K562 (cell line): ENCODE measurements at regions not wholly inside any gene's neighbourhood (a gene's known extent, or its start where the extent isn't known, plus 50 kb on each side); places are given as distances from the start of the nearest gene placed in this dataset.

Source experiments
- ATAC-seq: fragments of 200-7000 bp; cut with Tn5 transposase; 3 replicates; pipeline ENCODE4 v1.9.1; 2020; ENCODE audit warnings: moderate library complexity
- BruUV-seq: library from RNA; stranded (reverse); fragments of 400-500 nt; replicated peaks from 2 replicates; lab custom pipeline; 2021; lab: Mats Ljungman, UMichigan
- CTCF ChIA-PET: fragments of 300-600 bp; formaldehyde crosslinking; extraction: SDS; loops from one replicate; lab custom pipeline; 2021; ENCODE audit warnings: low intra/inter-chr PET ratio; lab: Yijun Ruan, JAX
- POLR2A ChIA-PET: fragments of 300-600, 350-650 bp; sonication (Branson Sonifier 250); formaldehyde crosslinking; extraction: SDS; loops from one replicate; lab custom pipeline; 2021; ENCODE audit warnings: antibody characterized with exemption, inconsistent platforms; lab: Yijun Ruan, JAX
- DNase-seq, 4 experiments: peaks; one replicate each; pipeline versions ENCODE4 v3.0.0 to v3.0.0-alpha.2; 2011 to 2018; ENCODE audit warnings: low spot score in 3 of 4, mixed read lengths in 3 of 4; ENCODE audit errors: extremely low read depth in 1 of 4
- FAIRE-seq: peaks from 2 replicates; lab custom pipeline; 2011; peaks lifted over from hg19 to GRCh38; lab: Jason Lieb, UNC
- H2AFZ ChIP-seq: 2 replicates; pipeline ENCODE4 v1.6.0; 2011; ENCODE audit warnings: low read depth, low read length, control low read depth, inconsistent platforms
- H3K27ac ChIP-seq: fragments of 200-600 bp; 3 replicates; pipeline ENCODE4 v1.8.0; 2011; ENCODE audit warnings: low read depth, mild to moderate bottlenecking, control low read depth, inconsistent platforms, low read length, moderate library complexity, mixed read lengths; ENCODE audit errors: extremely low read depth
- H3K27me3 ChIP-seq, 2 experiments: fragments of 300-600 bp in 1 of 2; 2 replicates in 1 of 2; 3 replicates in 1 of 2; pipeline versions ENCODE4 v1.6.0 to v1.8.0; 2011; ENCODE audit warnings: inconsistent platforms in 2 of 2, low read length in 2 of 2, mild to moderate bottlenecking in 1 of 2, mixed read lengths in 1 of 2, moderate library complexity in 1 of 2; ENCODE audit not compliant: control insufficient read depth in 2 of 2, insufficient read depth in 2 of 2
- H3K36me3 ChIP-seq: fragments of 300-600 bp; 3 replicates; pipeline ENCODE4 v1.8.0; 2011; ENCODE audit warnings: mild to moderate bottlenecking, low read length, inconsistent platforms; ENCODE audit not compliant: control insufficient read depth, insufficient read depth
- H3K4me1 ChIP-seq, 2 experiments: fragments of 200-600 bp in 1 of 2; replicated peaks in 1 of 2; 2 replicates in 1 of 2; 3 replicates in 1 of 2; pipeline versions ENCODE4 v1.5.1 to v1.8.0; 2011; ENCODE audit warnings: inconsistent platforms in 2 of 2, low read length in 2 of 2, mild to moderate bottlenecking in 1 of 2, mixed read lengths in 1 of 2, moderate library complexity in 1 of 2; ENCODE audit not compliant: control insufficient read depth in 2 of 2, insufficient read depth in 2 of 2
- H3K4me2 ChIP-seq: 2 replicates; pipeline ENCODE4 v1.6.1; 2011; ENCODE audit warnings: low read length, control low read depth, inconsistent platforms, mixed read lengths; ENCODE audit not compliant: insufficient read depth
- H3K4me3 ChIP-seq: fragments of 200-600 bp; sonication (generic), shearing (Covaris generic); 2 replicates; pipeline ENCODE4 v1.5.1; 2016; ENCODE audit warnings: control low read depth, inconsistent platforms
- H3K79me2 ChIP-seq: fragments of 200-600 bp; 3 replicates; pipeline ENCODE4 v1.8.0; 2011; ENCODE audit warnings: low read length, inconsistent platforms; ENCODE audit not compliant: control insufficient read depth, insufficient read depth
- H3K9ac ChIP-seq, 2 experiments: 2 replicates each; pipeline versions ENCODE4 v1.6.0 to v1.6.1; 2011; ENCODE audit warnings: low read depth in 2 of 2, low read length in 2 of 2, control low read depth in 1 of 2, inconsistent platforms in 1 of 2, mild to moderate bottlenecking in 1 of 2, mixed read lengths in 1 of 2; ENCODE audit not compliant: insufficient read depth in 1 of 2
- H3K9me1 ChIP-seq: one replicate; pipeline ENCODE4 v1.6.0; 2011; ENCODE audit warnings: inconsistent platforms, mild to moderate bottlenecking, low read length, moderate library complexity; ENCODE audit not compliant: control insufficient read depth, insufficient read depth
- H3K9me3 ChIP-seq: replicated peaks from 2 replicates; pipeline ENCODE4 v1.5.1; 2011; ENCODE audit warnings: low read depth, low read length, inconsistent platforms; ENCODE audit not compliant: control insufficient read depth, insufficient read depth
- H4K20me1 ChIP-seq: replicated peaks from 2 replicates; pipeline ENCODE4 v1.6.1; 2011; ENCODE audit warnings: low read length, inconsistent platforms, mixed read lengths; ENCODE audit not compliant: control insufficient read depth, insufficient read depth
- HNRNPL ChIP-seq: fragments of 200-400 bp; formaldehyde crosslinking; IDR thresholded peaks from 2 replicates; pipeline ENCODE4 v1.6.1; 2017; ENCODE audit warnings: low read depth, mild to moderate bottlenecking, low read length
- POU5F1 ChIP-seq: fragments of 150-350 bp; IDR thresholded peaks from 2 replicates; pipeline ENCODE4 v1.6.1; 2014; ENCODE audit warnings: borderline replicate concordance, low read length, low read depth, mild to moderate bottlenecking; ENCODE audit not compliant: partially characterized antibody
- PURB ChIP-seq: sonication (generic); formaldehyde crosslinking; IDR thresholded peaks from 2 replicates; pipeline ENCODE4 v1.9.0; 2021; ENCODE audit warnings: low read depth, mild to moderate bottlenecking, missing genetic modification reagents
- SETDB1 ChIP-seq: IDR thresholded peaks from one replicate; pipeline ENCODE4 v1.6.1; 2012; ENCODE audit warnings: low read length, control low read depth, inconsistent platforms
- SIN3B ChIP-seq: fragments of 450-650 bp; IDR thresholded peaks from 2 replicates; pipeline ENCODE4 v1.6.1; 2017; ENCODE audit warnings: low read depth, mild to moderate bottlenecking, moderate library complexity
- ZFX ChIP-seq: sonication (generic); formaldehyde crosslinking; IDR thresholded peaks from 2 replicates; pipeline ENCODE4 v1.8.0; 2022; ENCODE audit warnings: mild to moderate bottlenecking, missing genetic modification reagents, moderate library complexity
- ZNF668 ChIP-seq: fragments of 250-450 bp; sonication (Bioruptor Pico); IDR thresholded peaks from 2 replicates; pipeline ENCODE4 v1.8.0; 2022; ENCODE audit warnings: mild to moderate bottlenecking, inconsistent platforms
- WGBS: fragments of 100-300 bp; shearing (Covaris generic); methylation state at CpG from one replicate; pipeline ENCODE4 v1.1.6; 2016; ENCODE audit warnings: low coverage, mixed read lengths; ENCODE audit not compliant: insufficient coverage; ENCODE audit errors: missing lambda C conversion rate; 5-methylcytosine and 5-hydroxymethylcytosine counted together
- in situ Hi-C: fragments of 300-500 bp; cut with MboI; formaldehyde crosslinking; loops from 4 replicates; pipeline ENCODE4 v1.15.0; 2018; ENCODE audit warnings: inconsistent platforms, mixed read lengths
- intact Hi-C: fragments of 100-400 bp; cut with micrococcal nuclease; formaldehyde crosslinking; loops from 2 replicates; pipeline ENCODE4 v1.14.2; 2022
- TF ChIP-seq, protein P1 (sequence below): sonication (generic); formaldehyde crosslinking; IDR thresholded peaks from 2 replicates; pipeline ENCODE4 v1.8.0; 2022; ENCODE audit warnings: missing genetic modification reagents, mild to moderate bottlenecking, borderline replicate concordance
- TF ChIP-seq, protein P2 (sequence below): fragments of 250-450 bp; sonication (Bioruptor Pico); IDR thresholded peaks from 2 replicates; pipeline ENCODE4 v1.4.0; 2020; ENCODE audit warnings: mild to moderate bottlenecking, moderate library complexity

DNA sequence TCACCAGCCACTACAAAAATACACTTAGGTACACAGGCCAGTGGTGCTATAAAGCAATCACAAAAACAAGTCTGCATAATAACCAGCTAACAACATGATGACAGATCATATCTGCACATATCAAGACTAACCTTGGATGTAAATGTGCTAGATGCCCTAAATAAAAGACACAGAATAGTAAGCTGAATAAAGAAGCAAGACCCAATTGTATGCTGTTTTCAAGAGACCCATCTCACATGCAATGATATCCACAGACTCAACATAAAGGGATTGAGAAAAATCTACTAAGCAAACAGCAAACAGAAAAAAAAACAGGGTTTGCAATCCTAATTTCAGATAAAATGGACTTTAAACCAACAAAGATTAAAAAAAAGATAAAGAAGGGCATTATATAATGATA, 505.4 kb upstream of the FZD8 start:
- no peaks in the 10 kb centered on the region for H3K36me3 ChIP-seq
- no peak for FAIRE-seq

DNA sequence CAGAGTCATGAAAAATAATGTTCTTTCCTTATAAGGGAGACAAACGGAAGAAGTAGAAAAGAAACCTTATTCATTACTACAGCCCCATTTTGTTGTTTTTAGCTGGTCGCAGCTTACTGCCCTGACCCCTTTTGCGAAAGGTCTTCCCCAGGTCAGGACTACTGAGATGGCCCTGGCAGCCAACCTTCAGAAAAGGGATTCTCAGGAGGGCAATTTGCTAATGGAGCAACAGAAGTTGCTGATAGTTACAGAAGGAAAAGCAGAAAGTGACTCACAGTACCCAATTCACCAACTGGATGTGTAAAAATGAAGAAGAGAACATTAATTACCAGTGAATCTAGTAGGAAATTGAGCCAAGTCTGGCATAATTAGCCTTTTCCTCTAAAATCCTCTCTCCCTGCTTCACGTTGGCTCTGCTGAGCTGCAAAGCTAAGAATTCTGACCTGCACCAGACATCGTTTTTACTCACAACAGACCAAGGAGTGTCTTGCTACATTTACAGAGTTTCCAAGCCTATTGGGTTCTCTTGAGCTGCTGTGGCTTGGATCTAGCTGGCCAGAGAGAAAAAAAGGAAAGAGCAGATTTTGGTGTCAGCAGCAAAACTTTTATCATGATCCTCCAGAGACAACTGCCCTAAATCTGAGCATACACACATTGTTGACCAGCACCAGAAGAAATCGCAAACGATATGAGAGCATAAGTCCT, 499.9 kb upstream of the FZD8 start:
- CTCF ChIA-PET: no interaction called here
- ATAC-seq (no peak), DNase-seq (no peak), FAIRE-seq (no peak)
- in situ Hi-C loops: no loop called here
- no peak overlapping the region for H3K9ac ChIP-seq
- intact Hi-C loops: no loop called here
- H3K9me1 ChIP-seq: no peaks in the 10 kb centered on the region
- H3K4me1 ChIP-seq: no peaks in the 10 kb centered on the region
- no peak overlapping the region for H3K27ac ChIP-seq
- no peaks in the 10 kb centered on the region for H4K20me1 ChIP-seq
- H3K9me3 ChIP-seq: no peaks in the 10 kb centered on the region; the same call in 1 of the 2 replicates
- H3K27me3 ChIP-seq: no peaks in the 10 kb centered on the region
- BruUV-seq: no TSS peak
- H3K4me2 ChIP-seq: no peak overlapping the region
- no peak overlapping the region for H2AFZ ChIP-seq
- TF ChIP-seq ZNF668 (CRISPR knock-in tag) (no peak), HNRNPL (no peak), ZFX (CRISPR knock-in tag) (no peak), PURB (CRISPR knock-in tag) (no peak), SETDB1 (no peak)
- TF ChIP-seq, protein P1, sequence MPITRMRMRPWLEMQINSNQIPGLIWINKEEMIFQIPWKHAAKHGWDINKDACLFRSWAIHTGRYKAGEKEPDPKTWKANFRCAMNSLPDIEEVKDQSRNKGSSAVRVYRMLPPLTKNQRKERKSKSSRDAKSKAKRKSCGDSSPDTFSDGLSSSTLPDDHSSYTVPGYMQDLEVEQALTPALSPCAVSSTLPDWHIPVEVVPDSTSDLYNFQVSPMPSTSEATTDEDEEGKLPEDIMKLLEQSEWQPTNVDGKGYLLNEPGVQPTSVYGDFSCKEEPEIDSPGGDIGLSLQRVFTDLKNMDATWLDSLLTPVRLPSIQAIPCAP (CRISPR knock-in tag): no peak
- TF ChIP-seq, protein P2, sequence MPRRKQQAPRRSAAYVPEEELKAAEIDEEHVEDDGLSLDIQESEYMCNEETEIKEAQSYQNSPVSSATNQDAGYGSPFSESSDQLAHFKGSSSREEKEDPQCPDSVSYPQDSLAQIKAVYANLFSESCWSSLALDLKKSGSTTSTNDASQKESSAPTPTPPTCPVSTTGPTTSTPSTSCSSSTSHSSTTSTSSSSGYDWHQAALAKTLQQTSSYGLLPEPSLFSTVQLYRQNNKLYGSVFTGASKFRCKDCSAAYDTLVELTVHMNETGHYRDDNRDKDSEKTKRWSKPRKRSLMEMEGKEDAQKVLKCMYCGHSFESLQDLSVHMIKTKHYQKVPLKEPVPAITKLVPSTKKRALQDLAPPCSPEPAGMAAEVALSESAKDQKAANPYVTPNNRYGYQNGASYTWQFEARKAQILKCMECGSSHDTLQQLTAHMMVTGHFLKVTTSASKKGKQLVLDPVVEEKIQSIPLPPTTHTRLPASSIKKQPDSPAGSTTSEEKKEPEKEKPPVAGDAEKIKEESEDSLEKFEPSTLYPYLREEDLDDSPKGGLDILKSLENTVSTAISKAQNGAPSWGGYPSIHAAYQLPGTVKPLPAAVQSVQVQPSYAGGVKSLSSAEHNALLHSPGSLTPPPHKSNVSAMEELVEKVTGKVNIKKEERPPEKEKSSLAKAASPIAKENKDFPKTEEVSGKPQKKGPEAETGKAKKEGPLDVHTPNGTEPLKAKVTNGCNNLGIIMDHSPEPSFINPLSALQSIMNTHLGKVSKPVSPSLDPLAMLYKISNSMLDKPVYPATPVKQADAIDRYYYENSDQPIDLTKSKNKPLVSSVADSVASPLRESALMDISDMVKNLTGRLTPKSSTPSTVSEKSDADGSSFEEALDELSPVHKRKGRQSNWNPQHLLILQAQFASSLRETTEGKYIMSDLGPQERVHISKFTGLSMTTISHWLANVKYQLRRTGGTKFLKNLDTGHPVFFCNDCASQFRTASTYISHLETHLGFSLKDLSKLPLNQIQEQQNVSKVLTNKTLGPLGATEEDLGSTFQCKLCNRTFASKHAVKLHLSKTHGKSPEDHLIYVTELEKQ (CRISPR knock-in tag): no peak
- H3K36me3 ChIP-seq: no peaks in the 10 kb centered on the region
- POLR2A ChIA-PET: no interaction called here
- WGBS: under 1% methylated on average over 7 of the region's 7 CpGs
- H3K79me2 ChIP-seq: no peaks in the 10 kb centered on the region
- no peak overlapping the region for H3K4me3 ChIP-seq

More for the DNA sequence above, 505.4 kb upstream of the FZD8 start:
- POLR2A ChIA-PET: no interaction called here
- Histone ChIP-seq H3K27ac (no peak overlapping the region), H3K9me1 (no peaks in the 10 kb centered on the region), H3K4me3 (no peak overlapping the region), H2AFZ (no peak overlapping the region), H3K9me3 (no peaks in the 10 kb centered on the region; the same call in 1 of the 2 replicates), H3K27me3 (no peaks in the 10 kb centered on the region), H4K20me1 (no peaks in the 10 kb centered on the region), H3K9ac (no peak overlapping the region), H3K4me2 (no peak overlapping the region), H3K4me1 (no peaks in the 10 kb centered on the region), H3K79me2 (no peaks in the 10 kb centered on the region)
- TF ChIP-seq PURB (CRISPR knock-in tag) (no peak), SIN3B (no peak), POU5F1 (no peak)
- BruUV-seq: no TSS peak
- ATAC-seq (no peak), DNase-seq (no peak)
- intact Hi-C loops (no loop called here), in situ Hi-C loops (no loop called here)
- CTCF ChIA-PET: no interaction called here
